HepG2 (cell line): ENCODE measurements at regions not wholly inside any gene's neighbourhood (a gene's known extent, or its start where the extent isn't known, plus 50 kb on each side); places are given as distances from the start of the nearest gene placed in this dataset.

Source experiments
- ATAC-seq: fragments of 200-7000 bp; cut with Tn5 transposase; 3 replicates; pipeline ENCODE4 v1.9.1; 2020; ENCODE audit warnings: mild to moderate bottlenecking, moderate library complexity
- BruUV-seq: library from RNA; stranded (reverse); fragments of 400-500 nt; replicated peaks from 2 replicates; lab custom pipeline; 2021; lab: Mats Ljungman, UMichigan
- CTCF ChIA-PET: fragments of 300-600 bp; formaldehyde crosslinking; extraction: SDS; loops from one replicate; lab custom pipeline; 2021; ENCODE audit warnings: low total read pairs, inconsistent platforms, low intra/inter-chr PET ratio; lab: Yijun Ruan, JAX
- POLR2A ChIA-PET: fragments of 350-600 bp; sonication (Branson Sonifier 250); formaldehyde crosslinking; loops from one replicate; lab custom pipeline; 2020; ENCODE audit warnings: antibody characterized with exemption, inconsistent platforms; lab: Yijun Ruan, JAX
- DNase-seq: peaks from one replicate; pipeline ENCODE4 v3.0.0-alpha.2; 2015; ENCODE audit warnings: low spot score
- FAIRE-seq: peaks from 3 replicates; lab custom pipeline; 2011; peaks lifted over from hg19 to GRCh38; lab: Jason Lieb, UNC
- H2AFZ ChIP-seq: one replicate; pipeline ENCODE4 v1.6.1; 2011; ENCODE audit warnings: low read length, inconsistent platforms
- H3K27ac ChIP-seq: fragments of 300-600 bp; 3 replicates; pipeline ENCODE4 v1.8.0; 2011; ENCODE audit warnings: mixed run types, mild to moderate bottlenecking, mixed read lengths, low read length, inconsistent platforms; ENCODE audit not compliant: insufficient read depth; ENCODE audit errors: extremely low read length
- H3K27me3 ChIP-seq, 2 experiments: fragments of 200-600 bp in 1 of 2; 2 replicates in 1 of 2; 3 replicates in 1 of 2; pipeline versions ENCODE4 v1.6.0 to v1.8.0; 2011; ENCODE audit warnings: low read length in 2 of 2, mild to moderate bottlenecking in 2 of 2, moderate library complexity in 2 of 2, inconsistent platforms in 1 of 2; ENCODE audit not compliant: insufficient read depth in 2 of 2, control insufficient read depth in 1 of 2
- H3K36me3 ChIP-seq, 2 experiments: fragments of 200-600 bp in 1 of 2; replicated peaks in 1 of 2; 2 replicates in 1 of 2; 3 replicates in 1 of 2; pipeline versions ENCODE4 v1.5.1 to v1.8.0; 2011; ENCODE audit warnings: low read length in 2 of 2, inconsistent platforms in 1 of 2; ENCODE audit not compliant: insufficient read depth in 2 of 2, control insufficient read depth in 1 of 2
- H3K4me1 ChIP-seq: 2 replicates; pipeline ENCODE4 v1.5.1; 2012; ENCODE audit warnings: low read length, inconsistent platforms; ENCODE audit not compliant: insufficient read depth
- H3K4me2 ChIP-seq: 2 replicates; pipeline ENCODE4 v1.6.0; 2011; ENCODE audit warnings: low read depth, low read length, inconsistent platforms
- H3K4me3 ChIP-seq, 3 experiments: fragments of 200-600 bp in 1 of 3; sonication (generic), shearing (Covaris generic) in 1 of 3; replicated peaks in 1 of 3; 2 replicates each; pipeline ENCODE4 v1.5.1; 2011 to 2016; ENCODE audit warnings: low read length in 3 of 3, inconsistent platforms in 2 of 3, low read depth in 2 of 3, mild to moderate bottlenecking in 2 of 3, control low read depth in 1 of 3, mixed read lengths in 1 of 3; ENCODE audit not compliant: insufficient read depth in 1 of 3
- H3K79me2 ChIP-seq: one replicate; pipeline ENCODE4 v1.6.1; 2011; ENCODE audit warnings: low read length, inconsistent platforms; ENCODE audit not compliant: insufficient read depth
- H3K9ac ChIP-seq: 2 replicates; pipeline ENCODE4 v1.6.0; 2011; ENCODE audit warnings: mild to moderate bottlenecking, low read depth, low read length, inconsistent platforms; ENCODE audit not compliant: insufficient read depth
- H3K9me3 ChIP-seq: 2 replicates; pipeline ENCODE4 v1.5.1; 2012; ENCODE audit warnings: mild to moderate bottlenecking, low read length
- H4K20me1 ChIP-seq: 2 replicates; pipeline ENCODE4 v1.6.0; 2011; ENCODE audit warnings: inconsistent platforms, mild to moderate bottlenecking, low read length, moderate library complexity; ENCODE audit not compliant: insufficient read depth
- BRCA1 ChIP-seq: sonication (generic); formaldehyde crosslinking; IDR thresholded peaks from 2 replicates; pipeline ENCODE4 v1.4.0; 2020; ENCODE audit warnings: missing genetic modification reagents
- NFIB ChIP-seq: sonication (generic); formaldehyde crosslinking; IDR thresholded peaks from 2 replicates; pipeline ENCODE4 v1.9.0; 2021; ENCODE audit warnings: missing genetic modification reagents, mild to moderate bottlenecking, borderline replicate concordance
- NR2F1 ChIP-seq, 2 experiments: fragments of 450-650 bp in 1 of 2; formaldehyde crosslinking in 1 of 2; IDR thresholded peaks; 2 replicates each; pipeline versions ENCODE4 v1.5.0 to v1.6.1; 2016 to 2020; ENCODE audit warnings: mild to moderate bottlenecking in 1 of 2, missing compliant biosample characterization in 1 of 2, missing genetic modification reagents in 1 of 2, moderate library complexity in 1 of 2
- PTBP1 ChIP-seq: fragments of 200-400 bp; formaldehyde crosslinking; IDR thresholded peaks from 2 replicates; pipeline ENCODE4 v1.6.1; 2018; ENCODE audit warnings: low read length, low read depth; ENCODE audit not compliant: poor library complexity, severe bottlenecking
- SOX5 ChIP-seq: IDR thresholded peaks from 2 replicates; pipeline ENCODE4 v1.6.1; 2016; ENCODE audit warnings: borderline replicate concordance
- SRSF9 ChIP-seq: fragments of 200-400 bp; formaldehyde crosslinking; IDR thresholded peaks from 2 replicates; pipeline ENCODE4 v1.6.1; 2018; ENCODE audit warnings: borderline replicate concordance, mild to moderate bottlenecking, low read depth, low read length; ENCODE audit not compliant: insufficient read depth, poor library complexity, severe bottlenecking
- ZNF230 ChIP-seq: sonication (generic); formaldehyde crosslinking; IDR thresholded peaks from 2 replicates; pipeline ENCODE4 v1.4.0; 2020; ENCODE audit warnings: mild to moderate bottlenecking, missing genetic modification reagents
- ZNF292 ChIP-seq: sonication (generic); formaldehyde crosslinking; IDR thresholded peaks from 2 replicates; pipeline ENCODE4 v1.8.1; 2022; ENCODE audit warnings: mild to moderate bottlenecking, low read depth, missing genetic modification reagents, borderline replicate concordance
- ZNF672 ChIP-seq: sonication (generic); formaldehyde crosslinking; IDR thresholded peaks from 2 replicates; pipeline ENCODE4 v1.8.1; 2022; ENCODE audit warnings: missing genetic modification reagents
- WGBS: methylation state at CpG from one replicate; pipeline ENCODE4 v1.1.6; 2017; ENCODE audit warnings: low lambda C conversion rate; 5-methylcytosine and 5-hydroxymethylcytosine counted together
- in situ Hi-C: cut with HindIII; loops from 2 replicates; pipeline ENCODE4 v1.10.0; 2017; ENCODE audit warnings: low pct_unique_long_range_greater_than_20kb; ENCODE audit not compliant: extremely low pct_ligation_motif_present
- intact Hi-C: fragments of 100-400 bp; cut with micrococcal nuclease; formaldehyde crosslinking; loops from one replicate; pipeline ENCODE4 v1.10.0; 2022; ENCODE audit not compliant: unreplicated experiment
- TF ChIP-seq, protein P1 (sequence below): sonication (generic); formaldehyde crosslinking; IDR thresholded peaks from 2 replicates; pipeline ENCODE4 v1.4.0; 2020; ENCODE audit warnings: missing genetic modification reagents, borderline replicate concordance
- TF ChIP-seq, protein P2 (sequence below), 2 experiments: sonication (generic) in 1 of 2; formaldehyde crosslinking in 1 of 2; IDR thresholded peaks; 2 replicates each; pipeline versions ENCODE4 v1.4.0 to v1.6.1; 2016 to 2020; ENCODE audit warnings: borderline replicate concordance in 1 of 2, low read depth in 1 of 2, mild to moderate bottlenecking in 1 of 2, missing genetic modification reagents in 1 of 2
- TF ChIP-seq, protein P3 (sequence below): sonication (generic); formaldehyde crosslinking; IDR thresholded peaks from 2 replicates; pipeline ENCODE4 v1.4.0; 2020; ENCODE audit warnings: missing genetic modification reagents

DNA sequence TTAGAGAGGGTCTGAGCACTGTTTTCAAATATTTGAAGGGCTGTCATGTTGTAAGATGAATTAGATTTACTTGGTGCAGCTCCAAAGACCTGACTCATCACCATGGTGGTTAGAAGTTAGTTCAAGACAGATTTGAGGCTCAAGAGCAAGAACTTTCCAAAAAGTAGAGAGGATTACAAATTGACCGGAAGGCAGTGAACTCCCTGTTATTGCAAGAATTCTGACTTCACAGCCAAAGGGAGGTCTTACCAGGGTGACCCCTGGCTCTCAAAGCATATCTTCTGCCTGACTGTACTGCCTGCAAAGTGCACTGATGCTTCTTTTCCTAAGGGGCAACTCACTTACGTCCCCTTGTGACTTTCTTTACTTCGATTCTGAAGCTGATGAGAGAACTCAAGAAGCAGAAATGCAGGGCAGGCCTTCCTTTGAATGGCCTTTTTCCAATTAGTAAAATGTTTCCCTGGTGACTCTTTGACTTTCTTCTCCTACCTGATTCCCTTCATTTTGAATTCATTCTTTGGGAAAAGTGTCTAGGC, 86.4 kb downstream of the NAV1 start (continued):
- TF ChIP-seq, protein P1, sequence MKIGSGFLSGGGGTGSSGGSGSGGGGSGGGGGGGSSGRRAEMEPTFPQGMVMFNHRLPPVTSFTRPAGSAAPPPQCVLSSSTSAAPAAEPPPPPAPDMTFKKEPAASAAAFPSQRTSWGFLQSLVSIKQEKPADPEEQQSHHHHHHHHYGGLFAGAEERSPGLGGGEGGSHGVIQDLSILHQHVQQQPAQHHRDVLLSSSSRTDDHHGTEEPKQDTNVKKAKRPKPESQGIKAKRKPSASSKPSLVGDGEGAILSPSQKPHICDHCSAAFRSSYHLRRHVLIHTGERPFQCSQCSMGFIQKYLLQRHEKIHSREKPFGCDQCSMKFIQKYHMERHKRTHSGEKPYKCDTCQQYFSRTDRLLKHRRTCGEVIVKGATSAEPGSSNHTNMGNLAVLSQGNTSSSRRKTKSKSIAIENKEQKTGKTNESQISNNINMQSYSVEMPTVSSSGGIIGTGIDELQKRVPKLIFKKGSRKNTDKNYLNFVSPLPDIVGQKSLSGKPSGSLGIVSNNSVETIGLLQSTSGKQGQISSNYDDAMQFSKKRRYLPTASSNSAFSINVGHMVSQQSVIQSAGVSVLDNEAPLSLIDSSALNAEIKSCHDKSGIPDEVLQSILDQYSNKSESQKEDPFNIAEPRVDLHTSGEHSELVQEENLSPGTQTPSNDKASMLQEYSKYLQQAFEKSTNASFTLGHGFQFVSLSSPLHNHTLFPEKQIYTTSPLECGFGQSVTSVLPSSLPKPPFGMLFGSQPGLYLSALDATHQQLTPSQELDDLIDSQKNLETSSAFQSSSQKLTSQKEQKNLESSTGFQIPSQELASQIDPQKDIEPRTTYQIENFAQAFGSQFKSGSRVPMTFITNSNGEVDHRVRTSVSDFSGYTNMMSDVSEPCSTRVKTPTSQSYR (CRISPR knock-in tag), result no peak
- TF ChIP-seq NR2F1 (CRISPR knock-in tag; IDR thresholded peaks at IDR 0.05) (no peak), SRSF9 (no peak), ZNF292 (CRISPR knock-in tag) (no peak), SOX5 (CRISPR knock-in tag) (no peak), PTBP1 (no peak), BRCA1 (CRISPR knock-in tag) (no peak)

DNA sequence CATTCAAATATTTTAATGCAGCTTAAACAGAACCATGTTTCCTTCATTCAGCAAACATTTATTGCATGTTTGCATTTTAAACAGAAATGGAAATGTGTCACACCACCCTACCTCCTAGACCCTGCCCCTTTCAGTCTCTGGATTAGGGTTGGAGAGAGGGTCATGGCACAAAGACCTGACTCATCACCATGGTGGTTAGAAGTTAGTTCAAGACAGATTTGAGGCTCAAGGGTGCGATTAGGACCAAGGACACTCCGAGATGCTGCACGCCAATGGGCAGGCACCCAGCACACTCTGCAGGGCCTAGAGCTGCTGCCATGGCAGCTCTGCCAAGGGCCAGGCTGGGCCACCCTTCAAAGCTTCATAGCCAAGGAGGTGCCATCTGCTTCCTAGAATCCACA, 86.9 kb downstream of the NAV1 start:
- H3K4me2 ChIP-seq, result no peak overlapping the region
- in situ Hi-C loops, result no loop called here
- H3K27me3 ChIP-seq, result peaks cover 2 to 15% of the 10 kb centered on the region in 2 experiments; a peak in 4 of 5 replicates
- H3K4me3 ChIP-seq, result no peak overlapping the region
- H3K79me2 ChIP-seq, result no peaks in the 10 kb centered on the region
- no peaks in the 10 kb centered on the region for H3K36me3 ChIP-seq
- no peak overlapping the region for H3K9ac ChIP-seq
- H3K4me1 ChIP-seq, result no peaks in the 10 kb centered on the region
- CTCF ChIA-PET, result no interaction called here
- no peak for DNase-seq
- POLR2A ChIA-PET, result no interaction called here
- H3K9me3 ChIP-seq, result no peaks in the 10 kb centered on the region
- no peak overlapping the region for H3K27ac ChIP-seq
- no TSS peak for BruUV-seq
- intact Hi-C loops, result no loop called here
- H4K20me1 ChIP-seq, result no peaks in the 10 kb centered on the region
- FAIRE-seq, result no peak
- ATAC-seq, result no peak
- WGBS, result 0% methylated on average over 1 of the region's 3 CpGs
- H2AFZ ChIP-seq, result no peak overlapping the region
- TF ChIP-seq, protein P2, sequence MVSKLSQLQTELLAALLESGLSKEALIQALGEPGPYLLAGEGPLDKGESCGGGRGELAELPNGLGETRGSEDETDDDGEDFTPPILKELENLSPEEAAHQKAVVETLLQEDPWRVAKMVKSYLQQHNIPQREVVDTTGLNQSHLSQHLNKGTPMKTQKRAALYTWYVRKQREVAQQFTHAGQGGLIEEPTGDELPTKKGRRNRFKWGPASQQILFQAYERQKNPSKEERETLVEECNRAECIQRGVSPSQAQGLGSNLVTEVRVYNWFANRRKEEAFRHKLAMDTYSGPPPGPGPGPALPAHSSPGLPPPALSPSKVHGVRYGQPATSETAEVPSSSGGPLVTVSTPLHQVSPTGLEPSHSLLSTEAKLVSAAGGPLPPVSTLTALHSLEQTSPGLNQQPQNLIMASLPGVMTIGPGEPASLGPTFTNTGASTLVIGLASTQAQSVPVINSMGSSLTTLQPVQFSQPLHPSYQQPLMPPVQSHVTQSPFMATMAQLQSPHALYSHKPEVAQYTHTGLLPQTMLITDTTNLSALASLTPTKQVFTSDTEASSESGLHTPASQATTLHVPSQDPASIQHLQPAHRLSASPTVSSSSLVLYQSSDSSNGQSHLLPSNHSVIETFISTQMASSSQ (IDR thresholded peaks at IDR 0.05; ENCODE audit: low read depth), result no peak
- TF ChIP-seq, protein P2 (CRISPR knock-in tag; IDR thresholded peaks at IDR 0.05; ENCODE audit: borderline replicate concordance), result no peak
- TF ChIP-seq ZNF230 (CRISPR knock-in tag) (no peak), NFIB (CRISPR knock-in tag) (no peak), ZNF672 (no peak)
- TF ChIP-seq, protein P3, sequence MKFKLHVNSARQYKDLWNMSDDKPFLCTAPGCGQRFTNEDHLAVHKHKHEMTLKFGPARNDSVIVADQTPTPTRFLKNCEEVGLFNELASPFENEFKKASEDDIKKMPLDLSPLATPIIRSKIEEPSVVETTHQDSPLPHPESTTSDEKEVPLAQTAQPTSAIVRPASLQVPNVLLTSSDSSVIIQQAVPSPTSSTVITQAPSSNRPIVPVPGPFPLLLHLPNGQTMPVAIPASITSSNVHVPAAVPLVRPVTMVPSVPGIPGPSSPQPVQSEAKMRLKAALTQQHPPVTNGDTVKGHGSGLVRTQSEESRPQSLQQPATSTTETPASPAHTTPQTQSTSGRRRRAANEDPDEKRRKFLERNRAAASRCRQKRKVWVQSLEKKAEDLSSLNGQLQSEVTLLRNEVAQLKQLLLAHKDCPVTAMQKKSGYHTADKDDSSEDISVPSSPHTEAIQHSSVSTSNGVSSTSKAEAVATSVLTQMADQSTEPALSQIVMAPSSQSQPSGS, result no peak
